ENCODE measurements at regions not wholly inside any gene's neighbourhood (a gene's known extent, or its start where the extent isn't known, plus 50 kb on each side); places are given as distances from the start of the nearest gene placed in this dataset.
A peak's percentile ranks its signal among the peaks of the same experiment; 100 is the strongest.
"Not testable (repeated sequence)": the region's sequence is repeated elsewhere in the genome, so short reads cannot be mapped to it uniquely, and the experiment has no call there.

DNA sequence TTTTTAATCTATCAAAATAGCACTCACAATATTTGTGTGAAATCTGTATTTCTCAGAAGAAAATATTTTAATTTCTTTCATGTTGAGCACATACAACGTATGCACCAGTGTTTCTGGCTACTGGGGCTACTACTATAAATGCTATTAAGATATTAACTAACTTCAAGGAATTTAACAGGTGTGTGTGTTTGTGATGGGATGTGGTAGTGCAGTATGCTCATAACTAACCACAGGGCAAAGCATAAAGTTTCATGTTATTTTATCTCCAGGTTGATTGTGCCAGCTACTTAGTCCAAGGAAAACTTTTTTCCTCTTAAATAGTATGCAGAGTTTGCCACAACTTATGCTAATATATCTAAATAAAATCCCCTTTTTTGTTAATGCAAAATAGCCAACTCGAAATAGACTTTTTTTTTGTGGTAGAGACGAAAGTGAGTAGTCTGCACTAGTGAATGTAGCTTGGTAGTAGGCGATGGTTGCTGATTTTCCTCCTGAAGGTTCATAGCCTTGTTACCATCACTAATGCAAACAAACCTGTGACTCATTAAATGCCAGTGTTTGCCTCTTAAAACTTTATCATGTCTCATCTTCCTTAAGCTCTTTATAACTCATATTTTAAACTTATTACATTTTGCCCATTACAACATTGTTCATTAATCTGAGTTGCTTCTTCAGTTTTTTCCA, 565.5 kb upstream of the ANO3 start:
- no peak for DNase-seq (ENCODE audit: low spot score)

DNA sequence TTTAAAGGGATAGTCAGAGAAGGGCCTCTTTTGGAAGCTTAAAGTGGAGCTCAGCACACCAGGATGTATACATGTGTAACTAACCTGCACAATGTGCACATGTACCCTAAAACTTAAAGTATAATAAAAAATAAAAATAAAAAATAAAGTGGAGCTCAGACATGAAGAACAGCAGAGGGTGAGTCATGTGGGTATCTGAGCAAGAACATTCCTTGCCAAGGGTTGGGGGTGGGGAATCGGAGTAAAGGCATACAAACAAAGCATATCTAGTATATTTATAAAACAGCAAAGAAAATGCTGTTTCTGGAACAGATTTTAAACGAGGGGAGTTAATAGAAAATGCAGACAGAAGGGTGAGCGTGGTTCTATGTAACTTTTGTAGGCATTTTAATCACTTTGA, 562.6 kb upstream of the ANO3 start:
- no peak for DNase-seq (ENCODE audit: low spot score)

DNA sequence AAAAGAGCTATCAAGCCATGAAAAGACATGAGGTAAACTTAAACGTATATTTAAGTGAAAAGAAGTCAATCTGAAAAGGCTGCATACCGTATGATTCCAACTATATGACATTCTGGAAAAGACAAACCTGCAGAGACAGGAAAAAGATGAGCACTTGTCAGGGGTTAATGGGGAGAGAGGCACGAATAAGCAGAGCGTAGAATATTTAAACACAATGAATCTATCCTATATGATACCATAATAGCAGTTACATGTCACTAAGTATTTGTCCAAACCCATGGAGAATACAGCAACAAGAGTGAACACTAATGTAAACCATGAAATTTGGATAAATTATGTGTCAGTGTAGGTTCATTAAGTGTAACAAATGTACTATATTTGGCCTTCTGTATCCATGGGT, 560.3 kb upstream of the ANO3 start:
- DNase-seq (ENCODE audit: low spot score), result no peak

DNA sequence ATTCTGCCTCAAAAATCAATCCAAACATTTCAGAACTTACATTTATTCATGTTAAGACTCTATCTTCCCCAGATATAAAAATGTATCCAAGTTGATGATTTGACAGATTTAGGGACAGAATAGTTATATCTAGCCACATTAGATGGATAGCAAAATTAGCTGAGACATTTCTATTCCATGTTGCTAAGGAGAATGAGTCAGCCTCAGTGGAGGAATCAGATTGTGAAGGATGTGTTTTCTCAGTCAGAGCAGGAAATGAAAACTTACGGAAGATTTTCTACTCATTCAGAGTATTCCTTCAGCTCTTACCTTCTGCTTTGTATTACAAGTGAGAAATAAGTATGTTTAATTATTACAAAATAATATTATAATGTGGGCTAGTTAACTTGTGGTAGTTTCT, 556.3 kb upstream of the ANO3 start:
- DNase-seq (ENCODE audit: low spot score), result no peak

DNA sequence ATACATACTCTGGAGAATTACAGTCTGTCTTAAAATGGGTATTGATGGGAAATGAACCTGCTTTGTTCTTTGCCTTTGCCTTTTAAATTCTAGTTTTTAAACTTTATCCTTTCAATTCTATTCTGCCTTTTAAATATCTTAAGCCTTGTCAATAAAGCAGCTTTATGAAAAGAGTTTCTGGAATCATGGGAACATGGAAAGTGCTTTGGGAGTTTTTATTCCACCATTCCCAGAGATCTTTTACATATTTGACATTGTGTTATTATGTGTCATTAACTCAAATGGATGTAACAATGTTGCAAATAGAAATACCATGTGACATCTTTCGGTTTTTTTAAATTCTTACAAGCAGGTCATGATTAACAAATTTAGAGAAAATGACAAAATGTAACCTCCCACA, 555.7 kb upstream of the ANO3 start:
- no peak for DNase-seq (ENCODE audit: low spot score)

DNA sequence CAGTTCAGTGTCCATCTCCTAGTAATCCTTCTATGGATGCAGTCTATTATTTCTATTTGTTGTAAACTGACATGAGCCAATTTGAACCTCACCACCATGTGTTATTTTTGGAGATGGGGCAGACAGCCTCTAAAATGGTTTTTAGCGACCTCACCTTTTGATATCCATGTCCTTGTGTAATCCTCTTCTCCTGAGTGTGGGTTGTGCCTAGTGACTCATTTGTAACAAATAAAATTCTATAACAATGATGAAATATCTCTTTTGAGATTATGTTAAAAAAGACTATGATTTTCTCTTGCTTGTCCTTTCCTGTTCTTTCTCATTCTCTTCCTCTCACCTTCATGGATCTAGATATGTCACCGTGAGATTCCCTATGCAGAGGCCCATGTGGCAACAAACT, 554.6 kb upstream of the ANO3 start:
- DNase-seq (ENCODE audit: low spot score), result no peak

DNA sequence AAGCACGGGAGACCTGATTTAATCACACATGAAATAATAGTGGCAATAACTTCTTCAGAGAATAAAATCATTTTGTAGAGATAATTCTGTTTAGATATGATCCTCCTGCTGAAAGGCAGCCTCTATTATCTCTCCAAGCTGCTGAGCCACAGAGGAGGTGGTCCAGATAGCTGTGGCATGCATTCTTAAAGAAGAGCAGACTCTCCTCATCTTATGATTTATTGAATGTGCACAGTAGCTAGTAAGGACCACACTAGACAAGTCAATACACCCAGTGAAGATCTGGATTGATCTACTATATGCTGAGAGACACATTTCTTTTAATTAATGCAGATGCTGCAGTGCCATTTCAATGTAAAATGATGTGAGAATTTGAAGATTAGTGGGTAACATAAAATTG, 552.9 kb upstream of the ANO3 start:
- no peak for DNase-seq (ENCODE audit: low spot score)

DNA sequence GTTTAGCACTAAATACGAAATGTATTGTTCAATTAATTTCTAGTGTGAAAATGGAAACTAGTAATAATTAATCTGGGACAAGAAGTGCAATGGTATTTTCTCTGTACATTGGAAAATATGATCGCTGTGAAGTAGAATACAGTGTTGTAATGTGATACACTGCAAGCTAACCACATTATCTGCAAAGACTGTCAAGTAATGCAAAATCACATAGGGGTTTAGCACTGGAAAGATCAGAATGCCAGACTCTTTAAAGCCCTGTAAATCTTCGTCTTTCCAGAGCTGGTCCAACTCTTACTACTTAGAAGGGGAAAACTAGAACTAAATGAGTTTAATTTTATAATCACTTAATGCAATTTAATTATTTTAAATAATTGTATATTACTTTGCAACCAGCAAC, 544.5 kb upstream of the ANO3 start:
- DNase-seq (ENCODE audit: low spot score), result no peak

DNA sequence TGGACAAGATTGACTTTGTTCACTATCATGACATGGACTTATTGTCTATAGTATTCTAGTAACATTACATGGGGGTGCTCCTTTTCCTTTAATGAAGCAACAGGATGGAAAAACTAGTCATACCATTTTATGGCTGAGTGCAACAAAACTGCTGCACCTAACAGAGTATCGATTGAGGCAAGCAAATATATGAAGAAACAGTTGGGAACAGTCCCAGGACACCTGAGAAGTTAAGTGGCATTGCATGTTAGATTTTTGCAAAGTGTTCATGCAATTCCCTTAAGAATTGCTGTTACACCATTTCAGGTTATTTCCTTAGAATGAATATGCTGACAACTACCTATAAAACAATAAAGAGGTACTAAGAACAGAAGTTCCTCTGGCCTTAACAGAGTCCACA, 541.5 kb upstream of the ANO3 start:
- no peak for DNase-seq (ENCODE audit: low spot score)

DNA sequence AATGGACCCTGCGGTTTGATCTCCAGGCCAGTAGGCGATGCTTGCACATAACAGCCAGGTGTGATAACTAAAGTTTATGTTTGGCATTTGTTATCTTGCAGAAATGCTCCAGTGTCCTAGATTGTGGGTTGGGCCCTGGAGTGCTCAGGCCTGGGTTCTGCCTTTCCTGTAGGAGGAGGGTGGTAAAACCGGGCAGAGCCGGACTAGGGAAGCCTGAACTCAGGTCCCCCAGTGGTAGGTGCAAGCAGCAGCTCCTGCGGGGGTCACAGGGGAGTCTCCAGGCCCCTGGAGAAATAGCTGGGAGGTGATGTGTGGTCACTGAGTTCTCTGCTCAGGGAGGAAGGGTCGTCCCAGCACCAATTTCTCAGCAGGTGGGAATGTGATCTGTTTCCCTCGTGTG, 538.3 kb upstream of the ANO3 start:
- no peak for DNase-seq (ENCODE audit: low spot score)

DNA sequence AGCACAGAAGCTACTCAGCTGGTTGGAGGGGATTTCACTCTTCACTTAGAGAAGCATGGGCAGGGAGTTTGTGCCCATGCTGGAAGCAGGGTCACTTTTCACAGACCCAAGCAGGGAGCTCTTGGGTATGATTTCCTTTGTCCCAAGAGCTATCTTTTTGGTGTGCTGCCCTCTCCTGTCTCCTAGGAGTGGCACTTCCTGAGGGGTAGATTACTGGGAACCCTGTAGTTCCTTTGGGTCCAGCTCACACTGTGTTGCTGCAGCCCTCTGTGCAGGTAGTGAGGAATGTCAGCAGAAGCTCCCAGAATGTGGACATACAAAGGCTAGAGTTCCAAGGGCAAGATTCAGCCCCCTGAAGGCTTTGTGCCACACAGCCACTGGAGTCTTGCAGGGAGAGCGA, 537.1 kb upstream of the ANO3 start:
- DNase-seq (ENCODE audit: low spot score), result no peak

DNA sequence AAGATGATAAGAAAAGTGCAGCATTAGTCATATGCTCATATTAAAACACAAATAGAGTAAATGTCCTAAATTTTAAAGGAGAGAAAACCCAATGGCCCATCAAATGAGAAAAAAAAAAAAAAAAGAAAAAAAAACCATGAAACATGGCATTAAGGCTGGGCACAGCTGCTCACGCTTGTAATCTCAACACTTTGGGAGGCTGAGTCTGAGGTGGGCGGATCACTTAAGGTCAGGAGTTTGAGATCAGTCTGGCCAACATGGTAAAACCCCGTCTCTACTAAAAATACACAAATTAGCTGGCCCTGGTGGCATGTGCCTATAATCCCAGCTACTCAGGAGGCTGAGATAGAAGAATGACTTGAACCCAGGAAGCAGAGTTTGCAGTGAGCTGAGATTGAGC, 515.5 kb upstream of the ANO3 start:
- DNase-seq (ENCODE audit: low spot score), result no peak

DNA sequence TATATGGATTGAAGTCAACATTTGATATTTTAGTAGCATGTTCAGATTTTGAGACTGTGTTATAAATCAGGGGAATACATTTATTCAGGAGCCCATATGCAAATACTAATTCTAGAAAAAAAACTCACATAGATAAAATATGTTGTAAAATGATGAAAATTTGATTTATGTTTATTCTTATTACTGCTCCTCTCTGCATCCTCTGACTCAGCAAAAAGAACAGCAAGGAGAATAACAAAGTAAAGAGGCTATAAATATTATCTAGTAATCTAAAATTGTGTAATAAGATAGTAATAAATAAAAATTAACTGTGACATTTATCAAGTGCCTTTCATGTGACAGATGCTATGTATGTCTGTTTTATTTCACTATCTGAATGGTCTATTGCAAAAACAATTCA, 507.2 kb upstream of the ANO3 start:
- DNase-seq (ENCODE audit: low spot score), result no peak

DNA sequence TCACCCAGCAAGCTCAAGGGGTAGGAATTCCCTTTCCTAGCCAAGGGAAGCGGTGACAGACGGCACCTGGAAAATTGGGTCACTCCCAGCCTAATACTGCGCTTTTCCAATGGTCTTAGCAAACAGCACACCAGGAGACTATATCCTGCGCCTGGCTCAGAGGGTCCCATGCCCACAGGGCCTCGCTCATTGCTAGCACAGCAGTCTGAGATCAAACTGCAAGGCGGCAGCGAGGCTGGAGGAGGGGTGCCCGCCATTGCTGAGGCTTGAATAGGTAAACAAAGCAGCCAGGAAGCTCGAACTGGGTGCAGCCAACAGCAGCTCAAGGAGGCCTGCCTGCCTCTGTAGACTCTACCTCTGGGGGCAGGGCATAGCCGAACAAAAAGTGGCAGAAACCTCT, 500.4 kb upstream of the ANO3 start:
- DNase-seq (ENCODE audit: low spot score), result not testable (repeated sequence)

DNA sequence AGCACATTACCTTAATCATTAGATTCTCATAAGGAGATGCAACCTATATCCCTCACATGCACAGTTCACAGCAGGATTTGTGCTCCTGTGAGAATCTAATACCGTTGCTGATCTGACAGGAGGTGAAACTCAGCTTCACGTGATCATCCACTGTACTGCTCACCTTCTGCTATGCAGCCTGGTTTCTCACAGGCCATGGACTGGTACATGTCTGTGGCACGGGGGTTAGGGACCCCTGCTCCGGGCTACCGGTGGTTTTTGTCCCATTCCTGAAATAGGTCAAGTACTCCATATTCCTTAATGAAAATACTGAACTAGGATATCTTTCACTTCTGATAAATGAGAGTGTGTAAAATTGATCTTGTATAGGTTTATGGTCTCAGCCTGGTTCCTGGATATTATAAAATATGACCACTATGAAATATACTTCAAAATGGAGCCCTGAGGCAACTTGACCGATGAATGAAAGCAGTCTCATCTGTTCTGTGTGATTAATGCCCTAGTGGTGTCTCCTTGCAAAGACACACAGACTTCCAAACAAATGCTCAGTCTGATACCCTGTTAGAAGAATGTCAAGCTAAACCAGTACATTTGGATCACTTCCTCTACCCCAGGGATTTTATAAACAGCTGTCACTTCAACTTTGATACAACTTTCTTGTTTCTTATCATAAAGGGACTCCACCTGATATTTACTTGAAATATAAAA, 492.9 kb upstream of the ANO3 start:
- DNase-seq (ENCODE audit: low spot score), result no peak

DNA sequence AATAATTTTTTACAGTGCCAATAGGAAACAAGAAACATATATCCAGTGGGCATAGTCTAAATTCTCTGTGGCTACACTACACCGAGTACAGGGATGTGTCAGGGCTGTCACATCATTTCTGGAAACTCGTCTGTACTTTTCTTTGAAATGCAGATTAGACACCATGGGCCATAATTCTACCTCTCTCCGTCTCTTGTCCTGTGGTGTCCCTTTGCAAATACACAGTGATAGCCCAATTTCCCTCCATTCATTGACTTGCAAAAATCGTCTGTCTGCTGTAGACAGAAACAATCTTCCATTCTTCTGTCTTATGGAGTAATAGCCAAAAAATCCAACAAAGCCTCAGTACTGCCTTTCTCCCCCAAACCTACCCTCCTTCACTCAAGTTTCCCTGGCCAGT, 487.1 kb upstream of the ANO3 start:
- no peak for DNase-seq (ENCODE audit: low spot score)

DNA sequence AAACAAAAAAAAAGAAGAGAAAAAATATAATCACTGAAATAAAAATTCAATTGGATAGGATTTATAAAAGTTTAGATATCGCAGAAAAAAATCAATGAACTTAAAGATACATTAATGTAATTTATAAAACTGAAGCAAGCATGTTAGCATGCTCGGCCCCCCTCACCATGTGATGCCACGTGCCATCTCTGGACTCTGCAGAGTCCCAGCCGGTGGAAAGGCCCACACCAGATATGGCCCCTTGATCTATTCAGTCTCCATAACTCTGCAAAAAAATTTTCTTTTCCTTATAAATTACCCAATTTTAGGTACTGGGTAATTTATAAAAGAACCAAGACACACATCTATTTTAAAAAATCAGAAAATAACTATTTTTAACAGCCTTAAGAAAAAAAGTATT, 476.0 kb upstream of the ANO3 start:
- no peak for DNase-seq (ENCODE audit: low spot score)

DNA sequence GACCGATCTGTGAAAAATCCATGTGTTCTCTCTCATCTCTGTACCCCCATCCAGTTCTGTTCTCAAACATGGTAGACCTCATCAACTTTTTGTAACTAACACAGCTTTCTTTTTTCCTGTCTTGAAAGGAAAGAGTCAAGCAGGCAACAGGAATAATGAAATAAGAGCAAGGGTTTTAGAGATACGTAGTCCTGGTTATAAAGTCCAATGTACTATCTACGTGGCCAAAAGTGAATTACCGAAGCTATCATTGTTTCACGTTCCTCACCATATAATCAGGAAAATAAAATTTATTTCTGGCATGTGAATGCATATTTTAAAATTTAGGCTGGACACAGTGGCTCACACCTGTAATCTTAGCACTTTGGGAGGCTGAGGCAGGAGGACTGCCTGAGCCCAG, 472.2 kb upstream of the ANO3 start:
- no peak for DNase-seq (ENCODE audit: low spot score)

DNA sequence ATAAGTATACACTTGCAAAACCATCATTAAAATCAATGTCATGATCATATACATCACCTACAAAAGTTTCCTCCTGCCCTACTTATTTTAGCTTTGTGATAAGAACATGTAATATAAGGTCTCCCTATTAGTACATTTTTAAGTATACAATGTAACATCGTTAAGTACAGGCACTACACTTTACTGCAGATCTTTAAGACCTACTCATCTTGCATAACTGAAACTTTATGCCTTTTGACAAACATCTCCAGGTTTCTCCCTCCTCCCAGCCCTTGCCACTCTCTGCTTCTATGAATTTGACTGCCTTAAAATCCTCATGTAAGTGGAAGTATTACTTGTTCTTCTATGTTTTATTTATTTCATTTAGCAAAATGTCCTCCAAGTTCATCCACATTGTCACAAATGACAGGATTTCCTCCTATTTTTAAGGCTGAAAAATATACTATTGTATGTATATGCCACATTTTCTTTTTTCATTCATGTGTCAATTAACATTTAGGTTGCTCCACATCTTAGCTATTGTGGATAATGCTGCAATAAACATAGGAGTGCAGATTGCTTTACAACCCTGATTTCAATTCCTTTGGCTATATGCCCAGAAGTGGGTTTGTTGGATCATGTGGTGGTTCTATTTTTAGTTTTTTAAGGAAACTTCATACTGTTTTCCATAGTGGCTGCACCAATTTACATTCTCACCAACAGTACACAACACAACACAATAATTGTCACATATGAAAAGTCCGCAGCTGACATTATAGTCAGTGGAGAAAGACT, 471.1 kb upstream of the ANO3 start:
- peak; percentile 17 for DNase-seq (ENCODE audit: low spot score)

DNA sequence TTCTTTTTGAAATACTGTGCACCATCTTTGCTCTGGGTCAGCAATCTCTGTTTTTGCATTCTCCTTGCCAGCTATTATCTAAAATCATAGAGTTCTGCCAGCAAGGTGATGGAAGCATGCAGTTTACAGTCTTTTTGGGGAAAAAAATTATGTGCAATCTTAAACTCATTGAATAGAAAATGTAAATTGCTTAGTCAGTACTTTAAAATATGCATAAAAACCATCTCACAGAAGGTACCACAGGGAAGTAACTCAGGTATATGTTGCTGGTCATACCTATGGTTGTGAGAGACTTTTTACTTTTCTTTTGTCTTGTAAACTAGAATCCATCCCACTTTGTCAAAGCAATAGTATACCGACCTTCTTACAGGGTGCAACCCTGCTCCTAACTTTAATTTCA, 469.8 kb upstream of the ANO3 start:
- DNase-seq (ENCODE audit: low spot score), result no peak

DNA sequence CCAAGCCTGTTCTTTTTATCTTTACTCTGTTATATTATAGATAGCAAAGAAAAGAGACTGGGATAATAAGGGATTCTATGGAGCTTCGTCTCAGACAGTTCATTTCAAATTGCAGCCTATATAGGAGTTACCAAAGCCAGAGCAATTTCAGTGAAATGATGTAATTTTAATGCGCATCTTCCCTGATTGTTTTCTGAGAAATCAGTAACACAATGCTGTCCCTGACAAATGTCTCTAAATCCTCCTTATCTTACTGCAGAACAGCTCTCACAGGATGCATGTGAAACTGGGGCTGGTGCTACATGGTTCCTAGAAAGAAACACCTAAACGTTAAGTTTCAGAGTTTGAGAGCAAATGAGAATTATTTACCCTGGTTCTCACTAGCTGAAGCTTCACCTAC, 467.9 kb upstream of the ANO3 start:
- no peak for DNase-seq (ENCODE audit: low spot score)

DNA sequence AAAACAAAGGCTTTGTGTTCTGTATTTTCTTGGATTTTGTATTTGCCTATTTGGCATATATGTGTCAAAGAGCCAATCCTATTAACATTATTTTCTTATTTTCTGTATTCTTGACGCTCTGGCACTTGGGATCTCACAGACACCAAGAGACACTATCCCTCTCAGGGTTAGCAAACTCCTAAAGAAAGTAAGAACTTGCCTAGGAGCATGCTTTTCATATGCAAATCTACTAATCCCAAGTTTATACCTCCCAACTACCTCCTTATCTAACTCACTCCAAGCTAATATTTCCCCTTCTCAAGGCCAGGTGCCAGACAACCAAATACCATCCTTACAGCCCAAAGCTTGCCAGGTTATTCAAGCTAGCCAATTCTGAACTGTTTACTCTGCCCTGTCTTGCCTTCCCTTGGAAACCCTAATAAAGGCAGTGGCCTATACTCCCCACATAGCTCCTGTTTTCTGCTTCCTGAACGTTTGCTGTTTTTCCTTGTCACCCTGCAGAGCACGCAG, 455.4 kb upstream of the ANO3 start:
- DNase-seq (ENCODE audit: low spot score), result no peak

DNA sequence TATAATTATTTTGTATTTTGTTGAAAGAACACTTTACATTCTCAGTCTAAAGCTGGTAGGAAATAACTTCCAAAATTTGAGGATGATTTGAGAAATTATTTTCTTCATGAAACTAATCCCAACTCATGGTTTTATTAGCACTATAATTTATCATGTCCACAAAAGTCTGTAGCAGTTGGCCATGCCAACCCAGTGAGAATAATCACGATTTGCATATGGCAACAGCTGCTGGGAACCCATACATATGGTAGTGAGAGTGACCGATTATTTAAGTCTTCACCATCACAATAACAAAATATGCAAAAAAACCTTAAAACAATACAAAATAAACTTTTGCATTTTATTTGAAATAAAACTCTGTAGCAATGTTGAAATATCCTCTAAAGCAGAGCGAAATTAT, 445.9 kb upstream of the ANO3 start:
- no peak for DNase-seq (ENCODE audit: low spot score)
